PC-9 (cell line): ENCODE measurements at regions not wholly inside any gene's neighbourhood (a gene's known extent, or its start where the extent isn't known, plus 50 kb on each side); places are given as distances from the start of the nearest gene placed in this dataset.

Experiments
- BruUV-seq: library from RNA; stranded (reverse); fragments of 400-500 nt; replicated peaks from 2 replicates; lab custom pipeline; 2021; lab: Mats Ljungman, UMichigan
- CTCF ChIA-PET: fragments of 300-600 bp; sonication (Branson Sonifier 250); formaldehyde crosslinking; loops from one replicate; lab custom pipeline; 2022; ENCODE audit warnings: antibody characterized with exemption; lab: Charles Lee
- POLR2A ChIA-PET: fragments of 300-600 bp; sonication (Branson Sonifier 250); formaldehyde crosslinking; loops from one replicate; lab custom pipeline; 2022; ENCODE audit warnings: antibody characterized with exemption; ENCODE audit not compliant: unreplicated experiment; lab: Charles Lee
- DNase-seq, 2 experiments: peaks; one replicate each; pipeline versions ENCODE4 v3.0.0 to v3.0.0-alpha.2; 2015 to 2022; ENCODE audit warnings: mixed read lengths in 1 of 2
- H2AFZ ChIP-seq: fragments of 200-600 bp; sonication (generic); 2 replicates; pipeline ENCODE4 v1.8.1; 2017; ENCODE audit warnings: antibody characterized with exemption
- H3F3A ChIP-seq: fragments of 200-600 bp; sonication (generic); 2 replicates; pipeline ENCODE4 v1.8.1; 2017; ENCODE audit warnings: antibody characterized with exemption, mild to moderate bottlenecking, low read depth; ENCODE audit not compliant: insufficient read depth
- H3K27ac ChIP-seq: fragments of 200-600 bp; sonication (generic); 2 replicates; pipeline ENCODE4 v1.6.1; 2016; ENCODE audit warnings: mixed run types
- H3K27me3 ChIP-seq: fragments of 200-600 bp; sonication (generic); 2 replicates; pipeline ENCODE4 v1.6.1; 2016; ENCODE audit warnings: low read depth, mixed run types; ENCODE audit not compliant: insufficient read depth
- H3K36me3 ChIP-seq: fragments of 200-600 bp; sonication (generic); 2 replicates; pipeline ENCODE4 v1.6.1; 2016; ENCODE audit warnings: low read depth, mixed run types
- H3K4me1 ChIP-seq: fragments of 200-600 bp; sonication (generic); replicated peaks from 2 replicates; pipeline ENCODE4 v1.6.1; 2016; ENCODE audit warnings: mixed run types; ENCODE audit not compliant: insufficient read depth
- H3K4me2 ChIP-seq: fragments of 200-600 bp; sonication (generic); 2 replicates; pipeline ENCODE4 v1.6.1; 2017; ENCODE audit warnings: mixed run types
- H3K4me3 ChIP-seq: fragments of 200-600 bp; sonication (generic); 2 replicates; pipeline ENCODE4 v1.6.1; 2016; ENCODE audit warnings: mixed run types
- H3K79me2 ChIP-seq: fragments of 200-600 bp; sonication (generic); 2 replicates; pipeline ENCODE4 v1.6.1; 2017; ENCODE audit warnings: low read depth, mixed run types
- H3K9me2 ChIP-seq: fragments of 200-600 bp; sonication (generic); 2 replicates; pipeline ENCODE4 v1.8.1; 2017; ENCODE audit warnings: mild to moderate bottlenecking; ENCODE audit not compliant: insufficient read depth
- H3K9me3 ChIP-seq: fragments of 200-600 bp; sonication (generic); 2 replicates; pipeline ENCODE4 v1.8.1; 2016; ENCODE audit warnings: low read depth; ENCODE audit not compliant: insufficient read depth
- H4K20me1 ChIP-seq: fragments of 200-600 bp; sonication (generic); 2 replicates; pipeline ENCODE4 v1.8.1; 2017; ENCODE audit not compliant: insufficient read depth
- CTCF ChIP-seq: fragments of 200-600 bp; sonication (generic); conservative IDR thresholded peaks from 2 replicates; pipeline ENCODE4 v1.6.1; 2017; ENCODE audit warnings: mixed run types, antibody characterized with exemption, mild to moderate bottlenecking, moderate library complexity
- EZH2 ChIP-seq: fragments of 200-600 bp; sonication (generic); IDR thresholded peaks from 2 replicates; pipeline ENCODE4 v1.8.0; 2017; ENCODE audit warnings: antibody characterized with exemption, low read depth
- intact Hi-C: fragments of 100-400 bp; cut with micrococcal nuclease; formaldehyde crosslinking; loops from one replicate; pipeline ENCODE4 v1.10.0; 2022; ENCODE audit not compliant: unreplicated experiment

- Histone ChIP-seq H3K36me3 (no peaks in the 10 kb centered on the region), H3K27ac (no peak overlapping the region), H4K20me1 (no peaks in the 10 kb centered on the region), H3K4me1 (no peaks in the 10 kb centered on the region), H2AFZ (no peak overlapping the region), H3K9me3 (no peaks in the 10 kb centered on the region), H3K27me3 (no peaks in the 10 kb centered on the region), H3K4me2 (no peak overlapping the region), H3F3A (no peaks in the 10 kb centered on the region), H3K9me2 (no peaks in the 10 kb centered on the region), H3K79me2 (no peaks in the 10 kb centered on the region), H3K4me3 (no peak overlapping the region)
- ChIA-PET CTCF (no interaction called here), POLR2A (no interaction called here)
- no TSS peak for BruUV-seq
- no peak for DNase-seq
- intact Hi-C loops, result loop anchor here (2.0 kb wide), 1 partner anchor 29 kb away; no protein-coding TSS in a partner anchor
- TF ChIP-seq EZH2 (no peak), CTCF (no peak)
These were observed 62.7 kb downstream of the SLITRK1 start for GRCh38 chr13:83819611-83820010.

- Histone ChIP-seq H3K9me2 (no peaks in the 10 kb centered on the region), H3K27me3 (no peaks in the 10 kb centered on the region), H3K27ac (no peak overlapping the region), H3K4me2 (no peak overlapping the region), H3K9me3 (no peaks in the 10 kb centered on the region), H3K36me3 (no peaks in the 10 kb centered on the region), H2AFZ (no peak overlapping the region), H3K4me1 (no peaks in the 10 kb centered on the region), H3K4me3 (no peak overlapping the region), H3F3A (no peaks in the 10 kb centered on the region), H4K20me1 (no peaks in the 10 kb centered on the region), H3K79me2 (no peaks in the 10 kb centered on the region)
- BruUV-seq, result no TSS peak
- intact Hi-C loops, result loop anchor here (2.0 kb wide), 1 partner anchor 28 kb away; no protein-coding TSS in a partner anchor
- DNase-seq, result no peak
- no peak for TF ChIP-seq CTCF
- no peak for TF ChIP-seq EZH2
- POLR2A ChIA-PET, result no interaction called here
- CTCF ChIA-PET, result no interaction called here
These were observed 63.1 kb downstream of the SLITRK1 start for GRCh38 chr13:83819156-83819555.

- BruUV-seq, result no TSS peak
- Histone ChIP-seq H3K4me2 (no peak overlapping the region), H3K9me2 (no peaks in the 10 kb centered on the region), H3K4me1 (no peaks in the 10 kb centered on the region), H3K27ac (no peak overlapping the region), H3K9me3 (no peaks in the 10 kb centered on the region), H3K36me3 (no peaks in the 10 kb centered on the region), H2AFZ (no peak overlapping the region), H3K79me2 (no peaks in the 10 kb centered on the region), H3K27me3 (no peaks in the 10 kb centered on the region), H3F3A (no peaks in the 10 kb centered on the region), H3K4me3 (no peak overlapping the region), H4K20me1 (no peaks in the 10 kb centered on the region)
- no peak for DNase-seq
- CTCF ChIA-PET, result no interaction called here
- intact Hi-C loops, result no loop called here
- POLR2A ChIA-PET, result no interaction called here
- TF ChIP-seq CTCF (no peak), EZH2 (no peak)
These were observed 66.2 kb downstream of the SLITRK1 start for GRCh38 chr13:83816081-83816480.
